HCT116 (cell line): ENCODE measurements at regions not wholly inside any gene's neighbourhood (a gene's known extent, or its start where the extent isn't known, plus 50 kb on each side); places are given as distances from the start of the nearest gene placed in this dataset.

Source experiments
- CTCF ChIP-seq, 3 experiments: fragments of 200-600 bp in 1 of 3; sonication (generic) in 1 of 3; IDR thresholded peaks in 2 of 3; conservative IDR thresholded peaks in 1 of 3; 2 replicates each; pipeline ENCODE4 v1.5.1; 2012 to 2017; ENCODE audit warnings: low read depth in 2 of 3, low read length in 2 of 3, antibody characterized with exemption in 1 of 3, borderline replicate concordance in 1 of 3, control low read depth in 1 of 3, mild to moderate bottlenecking in 1 of 3, mixed read lengths in 1 of 3, mixed run types in 1 of 3, moderate library complexity in 1 of 3; ENCODE audit not compliant: insufficient read depth in 1 of 3
- ELF1 ChIP-seq: IDR thresholded peaks from 2 replicates; pipeline ENCODE4 v1.6.1; 2012; ENCODE audit warnings: low read depth, borderline replicate concordance
- EZH2 ChIP-seq: fragments of 200-600 bp; sonication (generic); IDR thresholded peaks from 2 replicates; pipeline ENCODE4 v1.6.1; 2017; ENCODE audit warnings: antibody characterized with exemption, mixed run types
- POLR2AphosphoS5 ChIP-seq: IDR thresholded peaks from 2 replicates; pipeline ENCODE4 v1.6.1; 2011; ENCODE audit warnings: mild to moderate bottlenecking, low read depth, low read length, moderate library complexity

DNA sequence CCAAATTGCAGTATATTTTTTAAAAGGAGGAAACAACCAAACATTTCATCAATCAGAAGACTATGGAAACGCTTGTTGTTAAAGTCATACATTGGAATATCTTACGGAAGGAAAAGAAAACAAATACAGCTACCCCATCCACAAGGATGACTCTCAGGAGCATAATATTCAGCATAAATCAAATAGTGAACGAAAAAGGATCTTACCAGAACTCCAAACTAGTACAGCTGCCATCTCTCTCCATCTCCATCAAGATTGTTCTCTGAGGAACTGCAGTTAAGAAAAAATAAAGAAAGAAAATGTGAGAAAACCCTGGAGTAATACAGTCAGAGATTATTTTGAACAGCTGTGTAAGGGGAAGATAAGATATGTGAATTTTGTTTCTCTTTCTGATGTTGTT lies 299.8 kb upstream of the CNTN5 start:
- TF ChIP-seq EZH2 (no peak), CTCF (IDR thresholded peaks at IDR 0.05 in 2 of 3, conservative IDR thresholded peaks at IDR 0.05 in 1 of 3; ENCODE audit: borderline replicate concordance in 1 of 3, insufficient read depth in 1 of 3, low read depth in 2 of 3, low read length in 2 of 3) (no peak), ELF1 (no peak), POLR2AphosphoS5 (no peak)
